GM12873 (cell line): ENCODE measurements at regions not wholly inside any gene's neighbourhood (a gene's known extent, or its start where the extent isn't known, plus 50 kb on each side); places are given as distances from the start of the nearest gene placed in this dataset.

ENCODE experiments used
- CTCF ChIP-seq: IDR thresholded peaks from 2 replicates; pipeline ENCODE4 v1.5.1; 2012; ENCODE audit warnings: low read depth, mild to moderate bottlenecking, moderate library complexity, low read length, control low read depth; ENCODE audit not compliant: insufficient read depth; ENCODE audit errors: missing control alignments

GRCh38 chr12:127559349-127560040 is 707.5 kb upstream of the TMEM132C start:
- peak; percentile 51 for TF ChIP-seq CTCF

GRCh38 chr12:127560041-127560478 is 706.9 kb upstream of the TMEM132C start:
- TF ChIP-seq CTCF = no peak

GRCh38 chr12:127562816-127563215 is 704.2 kb upstream of the TMEM132C start:
- no peak for TF ChIP-seq CTCF

GRCh38 chr12:127565241-127565640 is 701.7 kb upstream of the TMEM132C start:
- TF ChIP-seq CTCF = no peak

GRCh38 chr12:127567531-127567930 is 699.4 kb upstream of the TMEM132C start:
- no peak for TF ChIP-seq CTCF

GRCh38 chr12:127570387-127570786 is 696.6 kb upstream of the TMEM132C start:
- no peak for TF ChIP-seq CTCF

GRCh38 chr12:127570793-127571360 is 696.1 kb upstream of the TMEM132C start:
- no peak for TF ChIP-seq CTCF
